NCI-H2107 treated with DMSO at 0.1 percent for 48 hours (cell line): ENCODE measurements at regions not wholly inside any gene's neighbourhood (a gene's known extent, or its start where the extent isn't known, plus 50 kb on each side); places are given as distances from the start of the nearest gene placed in this dataset.
"Not testable (repeated sequence)": the region's sequence is repeated elsewhere in the genome, so short reads cannot be mapped to it uniquely, and the experiment has no call there.

Experiments
- DNase-seq: peaks from one replicate; lab custom pipeline; 2025; ENCODE audit not compliant: unreplicated experiment; lab: John Stamatoyannopoulos, UW

DNA sequence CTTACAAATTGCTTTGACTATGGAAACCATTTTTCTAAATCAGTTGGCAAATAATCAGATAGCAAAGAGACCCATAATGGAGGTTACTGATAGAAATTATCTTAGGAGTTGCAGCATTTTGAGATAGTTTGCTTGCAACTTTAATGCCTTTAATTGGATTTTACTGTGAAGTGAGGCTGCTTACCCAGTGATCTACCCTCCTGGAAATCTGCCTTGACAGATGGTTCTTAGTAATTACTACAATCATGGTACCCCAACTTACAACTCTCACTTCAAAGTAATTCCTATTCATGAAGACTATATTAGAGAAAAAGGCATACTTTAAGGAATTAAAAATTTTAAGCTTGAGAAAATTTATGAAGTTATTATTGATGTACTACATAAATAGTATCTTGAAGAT lies 1288.6 kb upstream of the CDH2 start:
- DNase-seq, result no peak

DNA sequence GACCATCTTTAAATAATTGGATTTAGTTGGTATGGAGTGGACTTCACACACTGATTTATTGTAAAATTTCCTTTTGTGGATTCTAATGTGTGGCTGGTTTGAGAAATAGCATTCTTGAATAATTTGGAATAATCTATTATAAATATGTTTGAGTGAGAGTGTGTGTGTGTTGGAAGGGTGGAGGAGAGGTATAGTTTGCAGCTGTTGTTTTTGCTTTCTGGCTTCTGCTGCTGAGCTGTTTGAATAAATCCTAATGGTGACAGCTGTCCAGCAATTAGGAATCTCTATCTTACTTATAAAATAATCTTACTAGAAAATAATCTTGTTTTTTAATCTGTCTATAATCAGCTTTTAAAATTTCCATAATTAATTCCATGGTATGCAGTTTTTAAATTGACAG lies 1283.0 kb upstream of the CDH2 start:
- DNase-seq, result no peak

GRCh38 chr18:29457316-29457889 lies 1280.5 kb upstream of the CDH2 start:
- DNase-seq, result no peak

DNA sequence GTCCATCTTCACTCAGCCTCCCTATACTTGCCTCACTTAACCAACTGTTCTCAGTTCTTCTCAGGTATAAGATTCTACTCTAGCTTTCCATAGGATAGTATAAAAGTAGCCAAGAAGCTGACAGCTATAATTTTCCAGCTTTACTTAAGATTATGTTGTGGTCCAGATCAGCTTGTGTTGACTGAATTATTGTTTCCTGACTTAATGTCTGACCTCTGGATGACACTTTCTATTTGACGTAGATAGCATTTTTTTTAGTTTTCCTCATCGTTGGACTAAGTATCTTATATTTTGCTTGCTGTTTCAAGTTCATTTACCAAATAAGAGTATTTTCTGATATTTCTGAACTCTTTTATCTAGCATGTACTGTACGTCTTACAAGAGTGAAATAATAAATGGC lies 1272.5 kb upstream of the CDH2 start:
- no peak for DNase-seq

DNA sequence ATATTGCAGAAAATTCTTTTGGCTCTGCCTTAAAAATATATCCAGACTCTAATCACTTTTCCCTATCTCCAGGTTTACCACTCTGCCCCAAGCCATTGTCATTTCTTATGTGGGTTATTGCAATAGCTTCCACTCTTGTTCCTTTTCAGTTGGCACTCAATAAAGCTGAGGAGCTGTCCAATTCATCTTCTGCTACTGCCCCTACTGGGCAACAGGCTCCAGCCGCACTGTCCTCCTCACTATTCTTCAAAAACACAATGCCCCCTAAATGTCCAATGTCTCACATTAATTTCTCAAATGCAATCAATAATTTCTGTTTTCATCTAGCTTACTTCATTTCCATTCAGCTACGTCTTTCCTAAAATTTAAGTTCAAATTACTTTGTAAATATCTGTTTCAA lies 1262.5 kb upstream of the CDH2 start:
- DNase-seq, result no peak

- no peak for DNase-seq
These were observed 1259.5 kb upstream of the CDH2 start for GRCh38 chr18:29436459-29436858.

DNA sequence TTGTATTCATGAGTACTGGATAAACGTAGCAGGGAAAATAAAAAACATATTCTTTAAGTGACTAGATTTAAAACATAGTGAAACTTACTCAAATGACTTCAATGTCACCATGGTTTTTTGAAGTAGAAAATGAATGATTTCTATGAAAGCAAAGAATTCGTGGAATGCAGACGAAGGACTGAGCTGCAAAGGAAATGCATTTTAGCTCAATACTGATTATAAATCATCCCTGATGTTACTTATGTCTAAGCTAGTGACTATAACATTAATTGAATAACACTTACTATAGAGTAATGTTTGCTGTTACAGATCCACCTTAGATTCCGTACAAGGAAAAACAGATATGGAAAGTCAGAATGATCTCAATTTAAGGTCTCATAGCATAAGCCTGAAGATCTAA lies 1257.7 kb upstream of the CDH2 start:
- no peak for DNase-seq

DNA sequence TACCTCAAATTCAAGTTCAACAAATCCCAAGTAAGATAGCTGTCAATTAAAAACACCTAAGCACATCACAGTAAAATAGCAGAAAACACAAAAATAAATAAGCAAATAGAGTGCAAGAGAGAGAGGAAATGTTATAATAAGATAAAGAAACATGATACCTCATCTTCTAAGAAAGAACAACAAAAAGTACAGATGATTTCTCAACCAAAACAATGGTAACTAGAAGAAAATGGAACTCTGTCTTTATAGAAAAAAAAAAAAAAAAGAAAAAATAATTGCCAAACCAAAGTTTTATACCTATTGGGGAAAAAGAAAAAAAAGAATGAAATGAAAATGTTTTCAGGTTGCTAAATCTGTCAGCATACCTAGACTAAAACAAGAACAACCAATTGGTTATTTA lies 1253.5 kb upstream of the CDH2 start:
- DNase-seq, result no peak

GRCh38 chr18:29418136-29418535 lies 1241.2 kb upstream of the CDH2 start:
- no peak for DNase-seq

- no peak for DNase-seq
These were observed 1230.1 kb upstream of the CDH2 start for GRCh38 chr18:29406996-29407395.

GRCh38 chr18:29397536-29397935 lies 1220.6 kb upstream of the CDH2 start:
- no peak for DNase-seq

DNA sequence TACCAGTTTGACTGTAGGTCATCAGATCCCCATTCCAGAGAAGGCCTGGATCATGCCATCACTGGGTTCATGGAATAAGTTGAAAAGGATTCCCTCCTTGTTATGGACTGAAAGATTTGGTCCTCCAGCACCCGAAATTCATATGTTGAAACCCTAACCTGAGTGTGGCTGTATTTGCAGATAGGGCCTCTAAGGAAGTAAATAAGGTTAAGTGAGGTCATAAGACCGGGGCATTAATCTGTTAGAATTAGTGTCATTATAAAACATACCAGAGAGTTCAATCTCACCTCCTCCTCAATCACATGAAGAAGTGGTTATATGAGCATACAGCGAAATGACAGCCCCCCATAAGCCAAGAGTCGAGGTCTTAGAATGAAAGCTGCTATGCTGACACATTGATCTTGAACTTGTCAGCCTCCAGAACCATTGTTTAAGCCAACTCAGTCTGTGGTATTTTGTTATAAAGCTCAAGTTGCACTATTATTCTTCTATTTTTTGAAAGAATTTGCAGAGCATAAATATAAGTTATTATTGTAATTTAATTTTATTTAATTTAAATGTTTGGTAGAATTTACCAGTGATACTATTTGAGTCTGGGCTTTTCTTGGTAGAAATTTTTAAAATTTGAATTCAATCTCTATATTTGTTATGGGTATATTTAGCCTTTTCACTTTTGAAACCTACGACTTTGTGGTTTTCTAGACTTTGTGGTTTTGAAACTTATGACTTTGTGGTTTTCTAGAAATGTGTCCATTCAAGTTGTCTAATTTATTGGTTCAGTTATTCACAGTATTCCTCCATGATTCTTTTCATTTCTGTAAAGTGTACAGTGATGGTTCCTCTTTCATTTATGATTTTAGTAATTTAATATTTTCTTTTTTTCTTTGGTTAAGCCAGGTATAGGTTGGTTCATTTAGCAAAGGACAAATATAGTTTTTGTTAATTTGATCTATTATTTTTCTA lies 1206.7 kb upstream of the CDH2 start:
- DNase-seq, result peak; percentile 2

DNA sequence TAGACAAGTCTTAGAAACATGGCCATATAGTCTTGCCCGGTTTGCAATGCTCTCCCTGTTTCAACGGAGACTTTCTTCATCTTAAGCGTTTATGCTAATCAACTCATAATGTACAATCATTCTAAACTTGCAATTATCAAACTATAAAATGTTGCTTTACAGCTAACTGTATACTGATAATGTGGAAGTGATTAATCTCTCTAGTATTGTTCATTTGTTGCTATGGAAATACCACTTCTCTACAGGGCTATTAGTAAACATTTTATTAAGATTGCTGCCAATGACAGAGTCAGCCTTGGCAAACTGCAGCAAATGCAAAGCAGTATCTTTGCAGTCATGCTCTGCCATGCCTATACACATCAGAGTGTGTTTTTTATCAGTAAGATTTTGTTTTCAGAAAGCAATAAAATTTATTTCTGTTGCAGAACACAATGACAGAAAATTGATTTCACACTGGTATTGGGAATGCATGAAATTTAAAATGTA lies 1201.8 kb upstream of the CDH2 start:
- DNase-seq, result no peak

DNA sequence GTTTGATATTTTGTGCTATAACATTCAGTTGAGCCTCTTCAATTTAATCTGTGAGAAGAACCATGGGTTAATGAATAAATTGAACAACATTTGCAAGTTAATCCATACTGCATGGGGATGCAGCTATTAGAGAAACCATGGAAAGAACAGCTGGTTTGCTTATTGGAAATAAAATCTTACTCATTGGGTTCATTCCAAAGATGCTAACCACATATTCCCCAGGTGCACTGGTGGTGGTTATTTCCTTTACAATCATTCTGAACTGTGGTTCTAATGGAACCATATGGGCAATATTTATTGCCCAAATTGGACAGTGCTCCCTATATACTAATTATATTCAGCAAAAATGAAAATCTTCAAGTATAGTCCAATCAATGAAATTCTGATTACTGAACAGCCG lies 1200.4 kb upstream of the CDH2 start:
- no peak for DNase-seq

GRCh38 chr18:29373000-29373399 lies 1196.1 kb upstream of the CDH2 start:
- DNase-seq, result no peak

DNA sequence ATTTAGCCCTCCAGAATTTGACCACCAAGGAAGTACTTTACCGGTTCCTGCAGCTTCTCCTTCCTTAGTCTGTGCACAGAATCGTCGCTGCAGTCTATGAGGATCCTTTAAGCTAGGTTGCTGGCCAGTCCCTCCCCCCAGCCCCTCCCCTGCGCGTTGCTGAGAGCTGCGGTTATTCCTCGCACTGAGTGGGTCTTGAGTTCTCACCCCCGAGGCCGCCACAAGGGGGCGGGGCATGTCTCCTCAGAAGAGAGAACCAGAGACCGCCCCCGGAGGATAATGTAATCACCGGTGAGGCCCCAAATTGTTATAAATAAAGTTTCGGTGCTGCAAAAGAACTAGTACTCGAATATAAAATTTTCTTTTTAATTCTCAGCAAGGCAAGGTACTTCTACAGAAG lies 1184.9 kb upstream of the CDH2 start:
- no peak for DNase-seq

DNA sequence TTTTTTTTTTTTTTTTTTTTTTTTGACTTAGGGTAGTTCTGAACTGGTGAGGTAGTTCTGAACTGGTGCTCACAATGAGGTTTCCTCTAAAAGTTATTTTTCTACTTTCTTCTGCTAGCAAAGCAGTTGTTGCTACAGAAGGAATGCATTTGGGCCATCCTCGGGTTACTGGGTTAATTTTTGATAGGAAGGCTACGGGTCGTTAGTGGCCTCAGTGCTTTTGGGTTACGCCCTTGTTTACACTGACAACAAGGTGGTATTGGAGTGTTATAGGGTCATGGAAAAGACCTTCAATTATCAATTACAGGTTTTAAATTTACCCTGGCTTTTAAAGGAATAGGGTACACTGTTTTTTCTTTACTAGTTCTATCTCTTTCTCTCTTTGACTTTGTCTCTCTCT lies 1183.7 kb upstream of the CDH2 start:
- not testable (repeated sequence) for DNase-seq

- DNase-seq, result not testable (repeated sequence)
These were observed 1182.3 kb upstream of the CDH2 start for GRCh38 chr18:29359222-29359621.

DNA sequence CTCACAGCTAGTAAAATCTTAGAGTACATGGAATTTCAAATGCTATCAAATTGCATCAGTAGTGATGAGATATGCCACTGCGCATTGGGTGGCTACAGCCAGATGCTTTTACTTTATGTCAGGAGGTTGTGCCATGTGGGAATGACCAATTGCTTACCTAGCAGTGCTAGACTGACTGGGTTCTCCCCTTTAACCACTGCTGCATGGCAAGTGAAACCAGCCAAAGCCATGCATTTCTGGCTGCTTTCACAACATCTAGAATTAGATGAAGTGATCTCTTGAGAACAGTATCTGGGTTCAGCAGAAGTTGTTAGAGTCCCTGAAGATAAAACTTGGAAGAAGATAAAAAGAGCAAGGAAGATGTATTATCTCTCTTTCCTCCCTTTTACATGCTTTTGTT lies 1174.2 kb upstream of the CDH2 start:
- no peak for DNase-seq

DNA sequence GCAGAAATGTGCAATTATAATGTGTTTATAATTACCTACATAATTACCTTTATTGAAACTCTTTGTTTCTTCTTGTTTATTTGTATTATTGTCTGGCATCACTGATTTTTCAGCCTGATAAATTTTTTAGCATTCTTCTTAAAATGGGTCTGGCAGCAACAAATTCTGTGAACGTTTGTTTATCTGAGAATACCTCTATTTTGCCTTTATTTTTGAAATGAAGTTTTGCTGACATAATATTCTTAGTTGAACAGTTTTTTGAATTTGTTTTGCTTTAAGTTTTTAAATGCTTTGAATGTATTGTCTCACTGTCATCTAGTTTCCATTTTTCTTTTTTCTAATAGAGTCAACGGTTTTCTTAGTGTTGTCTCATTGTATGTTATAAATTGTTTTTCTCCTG lies 1152.0 kb upstream of the CDH2 start:
- no peak for DNase-seq

DNA sequence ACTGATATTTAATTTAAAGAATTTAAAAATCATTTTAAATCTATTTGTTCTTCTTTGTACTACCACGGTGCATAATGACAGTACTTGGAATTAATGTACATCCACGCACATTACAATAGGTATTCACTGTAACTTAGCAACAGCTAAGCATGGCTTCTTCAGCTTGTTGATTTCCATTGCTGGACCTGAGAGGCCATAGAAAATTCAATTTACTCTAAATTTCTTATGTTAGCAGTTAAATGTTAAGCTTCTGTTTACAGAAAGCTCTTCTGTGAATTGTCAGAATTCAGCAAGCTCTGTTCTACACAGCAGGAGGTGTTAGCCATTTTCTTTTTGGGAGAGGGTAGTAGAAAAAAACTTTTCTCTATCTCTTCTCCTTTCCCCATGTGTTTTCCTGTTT lies 1149.3 kb upstream of the CDH2 start:
- peak; percentile 1 for DNase-seq

- no peak for DNase-seq
These were observed 1144.6 kb upstream of the CDH2 start for GRCh38 chr18:29321561-29321960.
